Putamen (tissue), 1 donor: ENCODE measurements at regions not wholly inside any gene's neighbourhood (a gene's known extent, or its start where the extent isn't known, plus 50 kb on each side); places are given as distances from the start of the nearest gene placed in this dataset.
A peak's percentile ranks its signal among the peaks of the same experiment; 100 is the strongest.

Source experiments
- DNase-seq: peaks from one replicate; pipeline ENCODE4 v3.0.0-alpha.2; 2016; ENCODE audit warnings: low spot score

DNA sequence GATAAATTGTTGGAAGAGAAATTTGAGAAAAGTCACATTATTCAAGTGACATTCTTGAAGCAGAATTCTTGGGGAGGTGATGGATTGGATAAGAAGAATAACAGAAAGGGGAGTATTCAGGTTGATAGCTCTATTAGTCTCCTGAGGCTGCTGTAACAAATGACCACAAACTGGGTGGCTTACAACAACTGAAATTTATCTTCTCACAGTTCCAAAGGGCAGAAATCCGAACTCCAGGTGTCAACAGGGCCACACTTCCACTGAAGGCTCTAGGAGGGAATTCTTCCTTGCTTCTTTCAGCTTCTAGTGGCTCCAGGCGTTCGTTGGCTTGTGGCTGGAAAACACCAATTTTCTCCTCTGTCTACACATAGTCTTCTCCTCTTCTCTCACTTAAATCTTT lies 99.8 kb downstream of the TES start:
- DNase-seq = no peak

DNA sequence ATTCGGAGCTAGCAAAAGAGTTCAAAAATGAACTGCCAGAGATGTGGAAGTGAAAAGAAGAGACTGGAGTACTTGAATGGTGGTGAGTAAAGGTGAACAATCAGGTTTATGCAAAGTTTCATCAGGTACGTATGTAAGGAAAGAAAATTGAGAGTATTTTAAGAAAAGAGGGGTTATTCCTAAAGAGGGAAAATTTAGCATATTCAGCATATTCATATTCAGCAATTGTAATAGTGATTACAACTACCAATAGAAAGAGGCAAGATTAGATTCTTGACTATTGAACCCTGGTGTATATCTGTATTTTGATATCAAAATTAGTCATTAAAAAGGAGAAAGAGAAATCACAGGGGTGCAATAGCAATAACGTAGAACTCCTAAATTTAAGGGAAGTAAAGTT lies 100.9 kb downstream of the TES start:
- DNase-seq = no peak

DNA sequence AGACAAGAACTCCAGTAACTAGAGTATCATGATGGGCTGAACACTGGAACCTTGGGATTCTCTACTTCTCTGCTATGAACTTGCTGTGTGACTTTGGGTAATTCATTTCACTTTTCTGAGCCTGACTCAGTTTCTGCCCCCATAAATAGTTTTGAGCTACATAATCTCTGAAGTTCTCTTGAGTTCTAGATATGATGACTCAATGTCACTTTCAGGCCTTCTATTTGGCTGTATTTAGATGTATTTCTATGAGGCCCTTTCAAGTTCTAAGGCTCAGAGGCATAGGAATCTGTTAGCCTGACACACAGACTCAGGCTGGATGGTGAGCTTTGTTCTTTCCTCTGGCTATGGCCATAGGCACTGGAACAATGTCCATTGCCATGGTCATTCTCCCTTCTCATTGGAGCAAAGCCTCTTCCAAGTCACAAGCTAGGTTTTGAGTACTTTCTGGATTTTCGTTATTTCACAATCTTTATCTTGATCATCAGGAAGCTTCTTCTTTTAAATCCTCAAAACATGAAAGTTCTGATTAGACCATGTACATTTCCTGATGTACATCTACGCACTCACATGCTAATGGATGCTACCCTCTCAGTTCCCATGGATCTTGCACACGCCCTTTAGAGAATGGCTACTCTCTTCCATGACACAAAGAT lies 101.6 kb downstream of the TES start:
- DNase-seq = no peak

DNA sequence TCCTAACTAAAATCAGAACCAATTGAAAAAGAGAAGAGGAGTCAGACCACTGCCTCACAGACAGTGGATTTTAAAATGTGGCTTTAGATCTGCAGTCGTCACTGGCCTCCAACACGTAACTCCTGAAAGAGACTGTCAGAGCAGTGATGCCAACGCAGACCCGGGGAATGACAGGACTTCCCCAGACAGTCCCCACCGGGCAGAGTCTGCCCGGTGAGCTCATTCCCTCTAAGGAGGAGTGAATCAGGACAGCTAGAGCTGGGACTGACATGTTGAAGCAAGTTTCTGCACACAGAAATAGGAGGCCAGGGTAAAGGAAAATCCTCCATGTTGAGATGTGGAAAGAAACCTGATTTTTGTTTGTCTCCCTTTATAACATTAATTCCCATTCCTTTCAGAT lies 105.0 kb downstream of the TES start:
- no peak for DNase-seq

DNA sequence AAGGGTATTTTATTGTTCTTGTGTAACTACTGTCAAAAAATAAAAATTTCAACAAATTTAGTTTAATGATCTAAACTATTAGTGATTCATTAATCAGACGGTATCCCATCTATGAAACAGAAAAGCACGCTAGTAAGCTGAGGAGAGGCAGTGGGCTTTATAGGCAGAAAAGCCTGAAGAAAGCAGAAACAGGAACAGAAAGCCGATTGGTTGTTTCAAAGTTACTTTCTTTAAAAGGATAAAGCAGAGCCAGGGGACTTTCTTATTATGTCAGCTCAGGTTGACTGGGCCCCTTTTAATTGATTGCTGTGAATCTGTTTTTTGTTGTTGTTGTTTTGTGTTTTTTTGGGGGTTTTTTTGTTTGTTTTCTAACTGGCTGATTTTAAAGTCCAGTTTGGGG lies 105.5 kb downstream of the TES start:
- no peak for DNase-seq

DNA sequence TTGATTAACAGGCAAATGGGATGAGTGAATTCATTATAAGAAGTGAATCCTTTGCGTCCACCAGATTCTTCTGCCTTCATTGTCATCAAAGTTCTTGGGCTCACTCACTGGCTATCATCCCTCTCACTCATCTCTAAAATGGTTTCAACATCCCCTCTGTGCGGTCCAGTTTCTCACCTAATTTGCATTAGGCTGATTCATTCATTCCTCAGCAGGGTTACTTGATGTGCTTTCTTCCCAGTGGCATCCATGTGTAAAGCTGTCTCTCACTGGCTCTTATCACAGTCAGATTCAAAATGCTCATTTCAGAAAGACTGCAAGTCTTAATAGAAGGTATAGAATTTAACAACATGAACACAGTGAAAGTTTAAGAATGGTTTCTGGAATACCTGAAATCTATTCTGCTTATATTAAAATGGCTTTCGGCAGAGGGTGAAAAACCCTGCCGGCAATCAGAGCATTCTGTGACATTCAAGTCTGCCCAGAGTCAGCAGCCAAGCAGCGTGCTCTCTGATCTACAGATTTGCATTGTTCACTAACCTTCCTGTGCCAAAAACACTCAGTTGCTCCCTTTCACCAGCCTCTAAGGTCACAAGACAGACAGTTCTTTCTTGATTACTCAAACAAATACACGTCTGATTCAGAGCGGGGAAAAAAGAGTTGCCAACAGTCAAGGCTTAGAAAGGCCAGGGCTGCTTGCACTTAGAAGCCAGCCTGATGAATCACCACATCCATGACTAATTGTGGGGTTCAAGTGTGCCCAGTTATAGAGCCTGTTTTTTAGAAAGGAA lies 106.7 kb downstream of the TES start:
- peak; percentile 84 for DNase-seq

DNA sequence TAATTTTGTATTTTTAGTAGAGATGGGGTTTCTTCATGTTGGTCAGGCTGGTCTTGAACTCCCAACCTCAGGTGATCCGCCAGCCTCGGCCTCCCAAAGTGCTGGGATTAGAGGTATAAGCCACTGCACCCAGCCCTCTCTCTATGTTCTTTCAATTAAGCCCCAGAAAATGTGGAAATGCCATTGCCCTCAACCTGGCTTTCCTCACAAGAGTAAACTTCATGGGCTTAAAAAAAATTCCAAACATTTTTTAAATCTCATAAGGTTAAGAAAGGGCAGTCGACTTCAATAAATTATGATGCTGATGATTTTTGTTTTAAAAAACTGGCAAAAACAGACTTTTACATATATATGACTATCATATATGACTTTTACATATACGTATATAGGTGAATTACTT lies 107.6 kb downstream of the TES start:
- no peak for DNase-seq

DNA sequence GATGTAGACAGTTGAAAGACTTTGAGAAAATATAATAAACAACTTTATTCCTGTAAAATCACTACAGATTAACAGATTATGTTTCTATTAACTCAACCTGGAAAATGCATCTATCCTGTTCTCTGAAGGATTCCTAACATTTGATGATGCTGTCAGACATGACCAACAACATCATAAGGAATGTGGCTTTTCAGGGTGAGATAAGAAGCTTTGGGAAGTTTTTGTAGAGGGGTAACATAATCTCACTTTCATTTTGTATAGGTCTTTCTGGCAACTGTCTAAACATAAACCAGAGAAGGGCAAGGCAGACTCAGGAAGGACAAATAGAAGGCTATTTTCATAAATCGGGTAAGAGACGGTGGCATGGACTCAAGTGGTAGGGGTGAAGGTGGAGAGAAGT lies 112.2 kb downstream of the TES start:
- DNase-seq = no peak

DNA sequence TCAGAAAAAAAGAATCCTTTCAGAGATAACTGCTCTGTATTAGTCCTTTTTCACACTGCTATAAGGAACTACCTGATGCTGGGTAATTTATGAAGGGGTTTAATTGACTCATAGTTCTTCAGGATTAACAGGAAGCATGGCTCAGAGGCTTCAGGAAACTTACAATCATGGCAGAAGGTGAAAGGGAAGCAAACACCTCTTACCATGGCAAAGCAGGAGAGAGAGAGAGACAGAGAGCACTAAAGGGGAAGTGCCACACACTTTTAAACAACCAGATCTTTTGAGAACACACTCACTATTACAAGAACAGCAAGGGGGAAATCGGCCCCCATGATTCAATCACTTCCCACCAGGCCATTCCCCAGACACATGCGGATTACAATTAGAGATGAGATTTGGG lies 114.2 kb downstream of the TES start:
- no peak for DNase-seq

DNA sequence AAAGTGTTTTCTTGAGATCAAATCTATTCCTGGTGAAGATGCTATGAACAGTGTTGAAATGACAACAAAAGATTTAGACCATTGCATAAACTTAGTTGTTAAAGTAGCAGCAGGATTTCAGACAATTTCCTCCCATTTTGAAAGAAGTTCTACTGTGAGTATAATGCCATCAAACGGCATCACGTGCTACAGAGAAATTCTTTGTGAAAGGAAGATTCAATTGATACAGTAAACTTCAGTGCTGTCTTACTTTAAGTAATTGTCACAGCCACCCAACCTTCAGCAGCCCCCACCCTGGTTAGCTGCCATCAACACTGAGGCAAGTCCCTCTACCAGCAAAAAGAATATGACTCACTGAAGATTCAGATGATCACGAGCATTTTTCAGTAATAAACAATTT lies 115.2 kb downstream of the TES start:
- DNase-seq = no peak

DNA sequence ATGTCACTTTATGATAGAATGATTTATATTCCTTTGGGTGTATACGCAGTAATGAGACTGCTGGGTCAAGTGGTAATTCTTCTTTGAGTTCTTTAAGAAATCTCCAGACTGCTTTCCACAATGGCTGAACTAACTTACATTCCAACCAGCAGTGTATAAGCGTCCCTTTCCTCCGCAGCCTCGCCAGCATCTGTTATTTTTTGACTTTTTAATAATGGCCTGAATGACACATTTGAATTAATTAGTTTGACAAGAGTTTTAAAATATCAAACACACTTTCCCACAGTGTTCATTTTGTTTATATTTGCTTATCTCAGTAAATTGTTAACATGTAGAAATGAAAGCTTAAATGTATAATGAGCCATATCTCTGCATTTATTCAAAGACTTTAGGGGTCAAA lies 116.8 kb downstream of the TES start:
- DNase-seq = no peak

DNA sequence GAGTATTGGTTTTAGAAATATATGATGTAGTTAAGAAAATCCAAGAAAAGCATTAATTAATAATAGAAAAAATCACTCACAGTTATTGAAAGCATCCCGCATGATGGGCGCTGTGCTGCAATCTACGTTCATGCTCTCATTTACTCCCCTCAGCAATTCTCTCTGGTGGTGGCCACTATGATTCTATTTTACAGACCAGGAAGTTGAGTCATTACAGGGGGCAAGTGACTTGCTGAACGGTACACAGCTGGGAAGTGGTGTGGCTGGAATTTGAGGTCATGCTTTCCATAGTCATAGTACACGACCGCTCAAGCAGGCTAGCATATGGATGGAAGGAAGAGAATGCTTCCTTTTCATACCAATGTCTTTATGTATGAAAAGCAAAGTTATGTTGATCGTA lies 117.4 kb downstream of the TES start:
- no peak for DNase-seq

DNA sequence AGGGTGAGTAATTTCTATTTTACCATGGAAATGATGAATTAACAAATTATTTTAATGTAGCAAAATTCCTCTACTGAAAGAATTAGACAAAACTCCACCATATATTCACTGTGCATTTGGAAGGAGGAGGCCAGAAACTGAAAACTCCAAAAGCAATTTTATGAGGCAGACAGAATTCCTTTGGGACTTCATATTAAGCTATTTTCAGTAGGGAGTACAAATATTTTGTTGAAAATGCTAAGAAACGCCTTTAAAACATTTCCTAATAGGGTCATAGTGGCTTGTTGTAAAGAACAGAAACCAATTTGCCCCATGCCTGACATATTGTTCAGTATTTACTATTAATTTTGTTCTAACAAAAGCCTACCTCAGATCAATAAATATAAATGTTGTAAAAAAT lies 117.8 kb downstream of the TES start:
- no peak for DNase-seq

DNA sequence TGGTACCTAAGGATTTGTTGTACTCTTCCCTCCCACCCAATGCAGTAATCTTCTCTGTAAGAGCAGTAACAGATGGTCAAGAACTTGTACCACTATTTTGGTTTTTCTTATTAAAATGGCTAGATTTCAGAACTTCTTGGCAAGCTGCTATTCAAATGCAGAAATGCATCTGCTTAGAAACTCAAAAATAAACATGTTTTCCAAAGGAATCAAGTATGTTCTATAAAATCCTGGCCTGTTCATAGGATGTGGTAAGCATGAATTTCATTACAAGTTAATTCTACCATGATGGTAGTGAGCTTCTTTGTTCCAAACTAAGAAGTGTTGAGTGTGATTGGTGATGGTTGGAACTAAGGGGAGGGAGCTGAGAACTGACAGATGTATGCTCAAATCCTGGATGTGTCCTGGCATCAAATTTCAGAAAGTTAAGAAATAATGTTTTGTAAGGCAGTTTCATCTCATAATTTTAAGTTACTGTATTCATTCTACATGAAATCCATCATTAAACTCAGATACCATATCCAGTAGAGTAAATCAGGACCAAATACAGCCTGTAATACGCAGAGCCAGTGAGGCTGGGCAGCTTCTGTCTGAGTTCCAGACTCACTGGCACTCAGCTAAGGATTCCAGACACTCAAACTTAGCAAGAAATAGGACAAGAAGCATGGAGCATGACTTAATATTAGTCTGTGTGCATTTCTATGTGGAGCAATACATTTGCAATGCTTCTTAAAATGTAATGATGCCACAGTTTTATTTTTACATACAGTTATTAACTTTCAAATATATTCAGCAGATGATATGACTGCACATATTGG lies 119.6 kb downstream of the TES start:
- DNase-seq = no peak

DNA sequence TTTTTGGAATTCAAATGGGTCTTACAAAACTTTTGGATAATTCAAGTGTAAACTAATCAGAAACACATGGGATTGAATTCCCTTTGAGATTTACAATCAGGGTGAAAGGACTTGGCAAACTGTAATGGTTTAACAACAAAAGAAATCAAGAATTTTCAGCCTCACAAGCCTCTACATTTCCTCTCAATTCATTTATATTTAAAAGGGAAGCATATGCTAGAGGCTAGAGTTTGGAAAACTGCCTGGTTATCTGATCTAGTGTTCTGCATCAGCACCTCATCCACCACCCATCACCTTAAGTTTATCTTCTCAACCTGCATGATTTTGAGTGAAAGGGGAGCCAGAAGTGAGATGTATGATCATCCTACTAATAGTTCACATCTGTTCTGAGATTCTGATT lies 120.7 kb downstream of the TES start:
- no peak for DNase-seq

DNA sequence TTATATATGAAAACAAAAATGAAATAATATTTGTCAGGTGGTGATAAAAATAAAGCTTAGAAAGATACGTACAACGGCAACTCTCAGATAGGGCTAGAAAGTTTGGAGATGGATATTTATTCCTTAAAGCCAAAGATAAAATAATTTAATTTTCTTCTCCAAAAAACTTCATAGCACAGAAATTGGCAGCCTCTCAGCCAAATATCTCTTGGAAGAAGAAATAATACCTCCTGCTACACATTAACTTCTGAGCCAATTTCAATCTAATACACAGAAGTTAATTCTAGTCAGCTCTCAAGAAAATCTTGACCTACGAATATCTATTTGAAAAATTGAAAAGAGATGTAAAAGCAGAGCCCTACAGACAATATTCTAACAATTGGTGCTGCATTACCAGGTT lies 122.4 kb downstream of the TES start:
- DNase-seq = no peak

DNA sequence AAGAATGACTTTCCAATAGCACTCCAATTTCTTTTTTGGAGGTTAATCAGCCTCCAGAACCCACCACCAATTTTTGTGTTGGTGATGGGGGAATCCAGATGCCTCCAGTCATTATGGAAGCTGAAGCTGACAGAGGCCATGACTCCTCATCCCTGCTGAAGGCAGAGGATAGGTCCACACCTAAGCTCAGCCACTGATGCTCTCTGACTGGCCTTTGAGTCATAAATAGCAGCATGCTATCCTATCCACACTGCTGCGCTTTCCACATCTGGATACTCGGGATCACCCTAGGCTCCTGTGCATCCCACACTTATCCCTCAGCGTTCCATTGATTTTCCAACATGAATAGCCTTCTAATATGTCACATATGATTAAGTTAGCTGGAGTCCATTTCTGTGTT lies 124.2 kb downstream of the TES start:
- DNase-seq = no peak

DNA sequence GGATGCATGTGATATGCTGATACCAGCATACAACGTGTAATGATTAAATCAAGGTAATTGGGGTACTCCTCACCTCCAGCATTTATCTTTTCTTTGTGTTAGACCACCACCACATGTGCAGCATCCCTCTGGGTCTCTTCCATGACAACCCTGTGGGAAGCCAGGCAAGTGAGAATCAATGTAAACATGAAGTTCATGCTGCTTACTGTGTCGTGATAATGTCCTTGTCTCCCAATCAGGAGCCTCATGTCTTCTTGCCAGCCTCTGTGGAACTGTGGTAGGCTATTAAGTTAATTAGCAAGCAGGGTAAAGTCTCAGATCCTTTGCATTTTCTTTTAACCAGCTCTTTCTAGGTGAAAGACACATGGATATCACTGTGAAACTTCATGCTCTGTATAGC lies 126.7 kb downstream of the TES start:
- DNase-seq = no peak

DNA sequence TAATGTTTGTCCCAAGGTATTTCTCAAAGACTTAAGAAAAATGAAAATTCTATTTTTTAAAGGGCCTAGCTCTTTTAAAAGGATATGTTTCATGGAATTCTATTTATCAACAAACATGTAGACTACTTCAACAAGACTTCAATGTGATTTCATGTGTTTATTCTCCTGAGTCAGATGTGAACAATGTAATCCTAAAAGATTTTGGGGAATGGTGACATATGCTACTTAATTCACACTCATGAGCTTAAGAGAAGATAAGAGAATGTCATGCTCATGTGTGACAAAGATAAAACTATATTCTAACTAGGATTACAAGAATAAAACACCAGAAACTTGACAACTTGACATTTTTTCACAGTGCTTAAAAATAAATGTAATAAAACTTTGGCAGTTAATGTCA lies 127.5 kb downstream of the TES start:
- no peak for DNase-seq

DNA sequence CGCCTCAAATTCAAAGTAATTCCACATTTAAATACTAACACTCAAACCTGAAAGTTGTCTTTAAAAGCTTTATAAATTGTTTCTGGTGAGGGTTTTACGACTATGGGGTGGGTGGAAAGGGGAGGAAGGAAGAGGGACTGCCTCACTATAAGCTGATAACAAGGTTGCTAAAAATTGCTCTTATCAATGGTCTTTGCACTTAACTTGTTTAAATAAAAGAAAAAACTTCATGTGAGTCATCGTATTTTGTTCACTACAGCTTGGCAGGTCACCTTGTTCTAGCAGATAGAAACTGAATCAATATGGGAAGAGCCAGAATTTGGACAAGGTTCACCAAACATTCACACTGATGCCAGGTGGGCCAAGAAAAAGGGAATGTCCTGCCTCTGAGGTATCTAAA lies 129.2 kb downstream of the TES start:
- no peak for DNase-seq

DNA sequence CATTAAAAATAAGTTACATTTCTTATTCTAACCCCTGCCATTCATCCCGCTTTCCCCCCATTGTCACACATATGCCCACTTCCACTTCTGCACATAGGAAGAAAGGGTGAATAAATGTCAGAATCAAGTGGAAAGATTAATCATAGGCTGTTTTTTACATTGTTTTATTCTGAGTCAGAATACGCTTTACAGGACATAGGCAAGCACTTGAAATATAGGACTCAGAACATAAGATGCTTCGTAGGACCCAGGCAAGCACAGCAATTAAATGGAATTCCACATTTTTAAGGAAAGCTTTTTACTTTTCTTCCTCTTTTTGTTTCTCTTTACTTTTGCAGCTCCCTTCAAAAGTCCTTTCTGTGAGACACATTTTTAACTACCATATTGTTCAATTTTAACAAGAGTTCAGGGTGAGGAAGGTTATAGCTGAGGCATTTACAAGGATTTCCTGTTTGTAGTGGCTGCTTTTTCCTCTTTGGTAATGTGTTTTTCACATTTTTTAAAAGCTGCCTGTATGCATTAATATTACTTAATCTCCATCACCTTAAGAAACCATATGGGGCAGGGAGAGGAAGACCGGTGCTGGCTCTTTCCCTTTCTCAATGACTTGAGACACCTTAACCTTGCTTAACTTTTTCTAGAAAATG lies 130.0 kb downstream of the TES start:
- DNase-seq = no peak
